ENCODE measurements at regions not wholly inside any gene's neighbourhood (a gene's known extent, or its start where the extent isn't known, plus 50 kb on each side); places are given as distances from the start of the nearest gene placed in this dataset.

GRCh38 chr1:192057766-192058165, 100.5 kb upstream of the RGS18 start:
- Histone ChIP-seq H3K4me3 (ENCODE audit: low read depth, low read length) (no peak overlapping the region), H3K27ac (ENCODE audit: low read depth, low read length) (no peak overlapping the region), H3K27me3 (ENCODE audit: control insufficient read depth, insufficient read depth, low read length) (no peaks in the 10 kb centered on the region), H3K9me3 (ENCODE audit: control insufficient read depth, insufficient read depth, low read length) (no peaks in the 10 kb centered on the region)
- ChIA-PET CTCF (no interaction called here), POLR2A (no interaction called here)
- DNase-seq (ENCODE audit: low read depth, low spot score) = no peak
- TF ChIP-seq, protein P1, sequence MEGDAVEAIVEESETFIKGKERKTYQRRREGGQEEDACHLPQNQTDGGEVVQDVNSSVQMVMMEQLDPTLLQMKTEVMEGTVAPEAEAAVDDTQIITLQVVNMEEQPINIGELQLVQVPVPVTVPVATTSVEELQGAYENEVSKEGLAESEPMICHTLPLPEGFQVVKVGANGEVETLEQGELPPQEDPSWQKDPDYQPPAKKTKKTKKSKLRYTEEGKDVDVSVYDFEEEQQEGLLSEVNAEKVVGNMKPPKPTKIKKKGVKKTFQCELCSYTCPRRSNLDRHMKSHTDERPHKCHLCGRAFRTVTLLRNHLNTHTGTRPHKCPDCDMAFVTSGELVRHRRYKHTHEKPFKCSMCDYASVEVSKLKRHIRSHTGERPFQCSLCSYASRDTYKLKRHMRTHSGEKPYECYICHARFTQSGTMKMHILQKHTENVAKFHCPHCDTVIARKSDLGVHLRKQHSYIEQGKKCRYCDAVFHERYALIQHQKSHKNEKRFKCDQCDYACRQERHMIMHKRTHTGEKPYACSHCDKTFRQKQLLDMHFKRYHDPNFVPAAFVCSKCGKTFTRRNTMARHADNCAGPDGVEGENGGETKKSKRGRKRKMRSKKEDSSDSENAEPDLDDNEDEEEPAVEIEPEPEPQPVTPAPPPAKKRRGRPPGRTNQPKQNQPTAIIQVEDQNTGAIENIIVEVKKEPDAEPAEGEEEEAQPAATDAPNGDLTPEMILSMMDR (IDR thresholded peaks at IDR 0.05; ENCODE audit: low read depth, low read length) = no peak

- no peak overlapping the region for H3K4me3 ChIP-seq (ENCODE audit: low read depth, low read length)
- CTCF ChIA-PET = no interaction called here
- H3K27me3 ChIP-seq (ENCODE audit: control insufficient read depth, insufficient read depth, low read length) = no peaks in the 10 kb centered on the region
- no peaks in the 10 kb centered on the region for H3K9me3 ChIP-seq (ENCODE audit: control insufficient read depth, insufficient read depth, low read length)
- no peak overlapping the region for H3K27ac ChIP-seq (ENCODE audit: low read depth, low read length)
- DNase-seq (ENCODE audit: low read depth, low spot score) = no peak
- POLR2A ChIA-PET = no interaction called here
- TF ChIP-seq, protein P1 (IDR thresholded peaks at IDR 0.05; ENCODE audit: low read depth, low read length) = no peak
Observed at GRCh38 chr1:192059407-192059806, 98.9 kb upstream of the RGS18 start.

DNA sequence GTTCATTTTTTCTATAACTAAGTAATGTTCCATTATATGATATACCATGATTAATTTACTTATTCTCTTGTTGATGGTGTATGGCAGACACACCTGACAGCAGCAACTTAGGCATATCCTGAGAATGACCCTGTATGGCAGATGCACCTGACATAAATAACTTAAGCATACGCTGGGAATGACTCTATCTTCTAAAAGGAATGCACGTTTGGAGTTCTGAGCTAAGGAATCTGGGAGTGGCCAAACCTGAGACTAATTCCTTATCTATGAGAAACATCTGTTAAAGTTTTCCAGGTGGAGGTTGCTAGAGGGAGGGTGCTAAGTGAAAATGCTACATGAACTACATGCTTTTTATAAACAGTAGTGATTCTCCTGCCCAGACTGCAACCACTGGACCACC, 96.7 kb upstream of the RGS18 start:
- DNase-seq (ENCODE audit: low read depth, low spot score) = no peak
- ChIA-PET POLR2A (no interaction called here), CTCF (no interaction called here)
- H3K4me3 ChIP-seq (ENCODE audit: low read depth, low read length) = no peak overlapping the region
- no peaks in the 10 kb centered on the region for H3K9me3 ChIP-seq (ENCODE audit: control insufficient read depth, insufficient read depth, low read length)
- no peak overlapping the region for H3K27ac ChIP-seq (ENCODE audit: low read depth, low read length)
- TF ChIP-seq, protein P1 (IDR thresholded peaks at IDR 0.05; ENCODE audit: low read depth, low read length) = no peak
- no peaks in the 10 kb centered on the region for H3K27me3 ChIP-seq (ENCODE audit: control insufficient read depth, insufficient read depth, low read length)

DNA sequence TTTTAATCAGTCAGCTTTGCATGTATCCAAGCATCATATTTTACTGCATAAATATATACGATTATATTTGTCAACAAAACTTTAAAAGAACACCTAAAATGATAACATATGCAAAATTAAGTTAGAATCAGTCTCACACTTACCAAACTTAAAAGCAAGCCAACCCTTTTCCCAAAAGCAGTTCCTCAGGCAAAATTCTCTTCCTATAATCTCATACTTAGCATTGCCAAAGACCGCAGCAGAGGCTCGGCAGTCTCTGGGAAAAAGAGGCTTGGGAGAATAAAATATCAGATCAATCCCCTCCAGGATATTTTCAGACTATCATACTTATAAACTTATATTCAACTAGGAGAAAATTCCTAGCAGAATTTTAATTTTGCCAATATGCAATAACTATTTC, 93.2 kb upstream of the RGS18 start:
- Histone ChIP-seq H3K9me3 (ENCODE audit: control insufficient read depth, insufficient read depth, low read length) (no peaks in the 10 kb centered on the region), H3K27me3 (ENCODE audit: control insufficient read depth, insufficient read depth, low read length) (no peaks in the 10 kb centered on the region), H3K27ac (ENCODE audit: low read depth, low read length) (no peak overlapping the region), H3K4me3 (ENCODE audit: low read depth, low read length) (no peak overlapping the region)
- TF ChIP-seq, protein P1 (IDR thresholded peaks at IDR 0.05; ENCODE audit: low read depth, low read length) = no peak
- DNase-seq (ENCODE audit: low read depth, low spot score) = no peak
- CTCF ChIA-PET = no interaction called here
- POLR2A ChIA-PET = no interaction called here

DNA sequence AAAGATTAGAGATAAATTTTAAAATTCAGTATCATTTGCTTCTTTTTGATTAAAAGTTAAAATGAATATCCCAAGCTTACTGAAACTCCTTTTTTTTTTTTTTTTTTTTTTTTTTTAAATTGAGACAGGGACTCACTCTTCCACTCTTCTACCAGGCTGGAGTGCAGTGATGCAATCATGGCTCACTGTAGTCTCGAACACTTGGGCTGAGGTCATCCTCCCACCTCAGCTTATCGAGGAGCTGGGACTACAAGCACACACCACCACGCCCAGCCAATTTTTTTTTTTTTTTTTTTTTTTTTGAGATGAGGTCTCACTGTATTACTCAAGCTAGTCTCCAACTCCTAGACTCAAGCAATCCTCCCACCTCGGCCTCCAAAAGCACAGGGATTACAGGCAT, 92.1 kb upstream of the RGS18 start:
- TF ChIP-seq, protein P1 (IDR thresholded peaks at IDR 0.05; ENCODE audit: low read depth, low read length) = no peak
- Histone ChIP-seq H3K27me3 (ENCODE audit: control insufficient read depth, insufficient read depth, low read length) (no peaks in the 10 kb centered on the region), H3K4me3 (ENCODE audit: low read depth, low read length) (no peak overlapping the region), H3K9me3 (ENCODE audit: control insufficient read depth, insufficient read depth, low read length) (no peaks in the 10 kb centered on the region), H3K27ac (ENCODE audit: low read depth, low read length) (no peak overlapping the region)
- ChIA-PET POLR2A (interaction anchor here (0.7 kb wide), 1 partner anchor 11 kb away, joined by 5 read pairs; no protein-coding TSS in a partner anchor), CTCF (interaction anchor here (0.6 kb wide), 3 partner anchors 14 to 41 kb away, joined by 3 read pairs; no protein-coding TSS in a partner anchor)
- DNase-seq (ENCODE audit: low read depth, low spot score) = no peak
